ENCODE measurements at regions not wholly inside any gene's neighbourhood (a gene's known extent, or its start where the extent isn't known, plus 50 kb on each side); places are given as distances from the start of the nearest gene placed in this dataset.

DNA sequence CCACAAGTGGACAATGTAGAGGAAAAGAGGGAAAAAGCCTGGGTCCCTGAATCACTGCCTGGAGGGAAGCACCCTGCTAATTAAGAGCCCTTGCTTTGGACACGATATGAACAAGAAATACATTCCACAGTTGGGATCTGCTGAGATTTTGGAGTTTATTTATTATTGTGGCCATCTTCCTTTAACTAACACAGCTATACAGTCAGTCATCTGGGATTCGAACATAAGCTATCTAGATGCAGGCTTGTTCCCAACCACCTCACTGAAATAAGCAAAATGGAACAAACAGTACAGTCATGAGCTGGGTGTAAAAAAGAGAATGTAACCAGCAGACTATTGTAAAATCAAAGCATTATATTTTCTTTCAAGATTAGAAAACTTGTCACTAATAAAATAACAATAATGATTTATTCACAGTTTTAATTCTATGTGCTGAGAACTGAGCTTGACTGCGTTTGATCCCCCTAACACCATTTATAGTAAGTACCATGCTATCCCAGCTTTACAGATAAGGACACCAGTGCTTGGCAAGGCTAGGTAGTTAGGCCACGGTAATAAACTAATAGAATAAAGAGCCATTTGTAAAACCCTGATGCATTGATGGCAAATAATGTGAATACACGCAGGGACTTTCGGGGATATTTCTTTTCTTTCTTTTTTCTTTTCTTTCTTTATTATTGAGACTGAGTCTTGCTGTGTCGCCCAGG lies 223.8 kb upstream of the KLF6 start:
- TF ChIP-seq, protein P1, sequence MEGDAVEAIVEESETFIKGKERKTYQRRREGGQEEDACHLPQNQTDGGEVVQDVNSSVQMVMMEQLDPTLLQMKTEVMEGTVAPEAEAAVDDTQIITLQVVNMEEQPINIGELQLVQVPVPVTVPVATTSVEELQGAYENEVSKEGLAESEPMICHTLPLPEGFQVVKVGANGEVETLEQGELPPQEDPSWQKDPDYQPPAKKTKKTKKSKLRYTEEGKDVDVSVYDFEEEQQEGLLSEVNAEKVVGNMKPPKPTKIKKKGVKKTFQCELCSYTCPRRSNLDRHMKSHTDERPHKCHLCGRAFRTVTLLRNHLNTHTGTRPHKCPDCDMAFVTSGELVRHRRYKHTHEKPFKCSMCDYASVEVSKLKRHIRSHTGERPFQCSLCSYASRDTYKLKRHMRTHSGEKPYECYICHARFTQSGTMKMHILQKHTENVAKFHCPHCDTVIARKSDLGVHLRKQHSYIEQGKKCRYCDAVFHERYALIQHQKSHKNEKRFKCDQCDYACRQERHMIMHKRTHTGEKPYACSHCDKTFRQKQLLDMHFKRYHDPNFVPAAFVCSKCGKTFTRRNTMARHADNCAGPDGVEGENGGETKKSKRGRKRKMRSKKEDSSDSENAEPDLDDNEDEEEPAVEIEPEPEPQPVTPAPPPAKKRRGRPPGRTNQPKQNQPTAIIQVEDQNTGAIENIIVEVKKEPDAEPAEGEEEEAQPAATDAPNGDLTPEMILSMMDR (IDR thresholded peaks at IDR 0.05) = no peak
- TF ChIP-seq POLR2A (IDR thresholded peaks at IDR 0.05) = no peak

All from testis (tissue), 2 donors.